LNCAP (cell line): ENCODE measurements at regions not wholly inside any gene's neighbourhood (a gene's known extent, or its start where the extent isn't known, plus 50 kb on each side); places are given as distances from the start of the nearest gene placed in this dataset.

Source experiments
- TF ChIP-seq, protein P1 (sequence below): fragments of 450-650 bp; IDR thresholded peaks from 2 replicates; pipeline ENCODE4 v1.5.1; 2017; ENCODE audit warnings: mild to moderate bottlenecking

GRCh38 chr2:176926453-176926852 lies 286.1 kb upstream of the HNRNPA3 start:
- TF ChIP-seq, protein P1, sequence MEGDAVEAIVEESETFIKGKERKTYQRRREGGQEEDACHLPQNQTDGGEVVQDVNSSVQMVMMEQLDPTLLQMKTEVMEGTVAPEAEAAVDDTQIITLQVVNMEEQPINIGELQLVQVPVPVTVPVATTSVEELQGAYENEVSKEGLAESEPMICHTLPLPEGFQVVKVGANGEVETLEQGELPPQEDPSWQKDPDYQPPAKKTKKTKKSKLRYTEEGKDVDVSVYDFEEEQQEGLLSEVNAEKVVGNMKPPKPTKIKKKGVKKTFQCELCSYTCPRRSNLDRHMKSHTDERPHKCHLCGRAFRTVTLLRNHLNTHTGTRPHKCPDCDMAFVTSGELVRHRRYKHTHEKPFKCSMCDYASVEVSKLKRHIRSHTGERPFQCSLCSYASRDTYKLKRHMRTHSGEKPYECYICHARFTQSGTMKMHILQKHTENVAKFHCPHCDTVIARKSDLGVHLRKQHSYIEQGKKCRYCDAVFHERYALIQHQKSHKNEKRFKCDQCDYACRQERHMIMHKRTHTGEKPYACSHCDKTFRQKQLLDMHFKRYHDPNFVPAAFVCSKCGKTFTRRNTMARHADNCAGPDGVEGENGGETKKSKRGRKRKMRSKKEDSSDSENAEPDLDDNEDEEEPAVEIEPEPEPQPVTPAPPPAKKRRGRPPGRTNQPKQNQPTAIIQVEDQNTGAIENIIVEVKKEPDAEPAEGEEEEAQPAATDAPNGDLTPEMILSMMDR: no peak

- TF ChIP-seq, protein P1: no peak
These were observed 280.7 kb upstream of the HNRNPA3 start for GRCh38 chr2:176931588-176932563.

DNA sequence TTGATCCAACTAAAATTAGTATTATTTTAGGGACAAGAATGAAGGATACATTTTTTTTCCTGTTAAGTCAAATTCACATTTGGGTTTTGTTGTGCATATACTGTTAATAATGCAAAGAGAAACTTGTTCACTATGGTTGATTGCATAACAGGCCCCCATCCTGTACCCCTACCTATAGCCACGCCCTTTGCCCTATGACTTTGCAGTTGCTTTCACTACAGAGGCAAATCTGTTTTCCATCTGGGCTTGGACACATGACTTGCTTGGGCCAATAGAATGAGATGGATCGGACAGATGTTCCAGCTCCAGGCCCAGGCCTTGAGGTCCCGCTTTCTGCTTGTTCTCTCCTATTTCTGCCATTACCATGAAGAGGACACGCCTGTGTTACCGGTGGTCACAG lies 278.5 kb upstream of the HNRNPA3 start:
- TF ChIP-seq, protein P1: no peak

DNA sequence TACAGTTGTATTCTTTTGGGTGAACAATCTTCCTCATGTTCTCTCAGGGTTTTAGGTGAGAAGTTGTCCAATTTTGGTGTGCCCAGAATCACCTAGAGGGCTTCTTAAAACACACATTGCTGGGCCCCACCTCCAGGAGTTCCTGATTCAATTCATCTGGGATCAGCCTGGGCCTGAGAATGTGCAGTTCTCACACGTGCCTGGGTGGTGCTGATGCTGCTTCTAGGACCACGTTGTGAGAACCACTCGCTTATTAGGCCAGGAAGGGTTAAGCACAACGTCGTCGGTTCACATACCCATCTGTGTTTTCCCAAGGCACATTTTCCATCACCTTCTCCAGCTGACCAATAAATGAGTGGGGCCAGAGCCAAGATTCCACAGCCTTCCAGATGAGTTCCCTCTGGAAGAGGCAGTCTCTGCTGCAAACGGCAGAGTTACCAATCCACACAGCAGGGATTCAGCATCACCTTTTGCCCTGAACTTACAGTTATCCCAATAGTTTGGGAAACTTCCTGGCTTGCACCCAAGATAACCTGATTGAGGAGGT lies 277.7 kb upstream of the HNRNPA3 start:
- TF ChIP-seq, protein P1: no peak

DNA sequence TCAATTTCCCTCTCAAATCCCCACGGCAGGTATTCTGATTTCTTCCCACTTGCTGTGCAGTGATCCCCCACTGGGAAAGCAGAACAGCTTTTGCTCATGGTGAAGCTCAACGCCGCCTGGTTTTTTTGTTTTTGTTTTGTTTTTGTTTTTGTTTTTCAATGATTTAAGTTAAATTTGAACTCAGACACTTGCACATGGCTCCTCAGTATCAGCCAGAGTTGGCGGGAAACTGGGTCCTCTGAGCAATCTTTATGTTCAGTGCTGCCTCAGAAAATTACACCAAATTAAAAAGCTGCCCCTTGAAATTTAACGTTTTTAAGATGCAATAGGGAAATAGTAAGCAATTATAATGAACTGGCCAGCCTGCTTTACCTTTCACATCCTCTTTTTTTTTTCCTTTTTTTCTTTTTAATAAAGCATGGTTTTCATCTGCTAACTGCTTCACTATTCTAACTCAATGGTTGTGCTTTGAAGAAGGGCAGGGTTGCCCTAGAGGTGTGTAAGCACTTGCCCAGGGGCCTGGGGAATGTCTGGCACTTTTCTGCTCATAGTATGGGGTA lies 277.0 kb upstream of the HNRNPA3 start:
- TF ChIP-seq, protein P1: no peak

GRCh38 chr2:176936410-176936809 lies 276.2 kb upstream of the HNRNPA3 start:
- TF ChIP-seq, protein P1: no peak

DNA sequence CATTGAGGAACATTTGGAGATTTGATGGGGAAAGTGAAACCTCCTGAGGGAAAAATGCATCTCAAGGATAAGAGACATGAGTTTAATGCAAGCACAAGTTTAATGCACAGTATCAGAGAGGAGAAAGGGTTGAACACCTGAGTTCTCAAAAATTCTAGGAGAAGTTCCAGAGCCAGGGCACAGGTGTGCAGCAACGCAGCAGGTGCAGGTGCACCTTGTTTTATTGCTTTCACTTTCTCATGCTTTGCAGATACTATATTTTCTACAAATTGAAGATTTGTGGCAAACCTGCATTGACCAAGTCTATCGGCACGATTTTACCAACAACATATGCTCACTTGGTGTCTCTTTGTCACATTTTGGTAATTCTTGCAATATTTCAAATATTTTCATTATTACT lies 267.6 kb upstream of the HNRNPA3 start:
- TF ChIP-seq, protein P1: no peak
